Sigmoid colon (tissue), 6 donors: ENCODE measurements at regions not wholly inside any gene's neighbourhood (a gene's known extent, or its start where the extent isn't known, plus 50 kb on each side); places are given as distances from the start of the nearest gene placed in this dataset.

Source experiments
- DNase-seq: peaks from one replicate; pipeline ENCODE4 v3.0.0-alpha.2; 2019
- H3K27ac ChIP-seq, 4 donors: fragments of 200-600 bp; sonication (generic); one replicate each; pipeline ENCODE4 v1.5.1; 2016 to 2019; ENCODE audit warnings: mild to moderate bottlenecking in 1 of 4
- H3K27me3 ChIP-seq, 3 donors: fragments of 200-600 bp; sonication (generic); one replicate each; pipeline ENCODE4 v1.5.1; 2019; ENCODE audit warnings: mild to moderate bottlenecking in 1 of 3
- H3K36me3 ChIP-seq, 4 donors: fragments of 200-600 bp; sonication (generic); one replicate each; pipeline ENCODE4 v1.5.1; 2016 to 2019
- H3K4me1 ChIP-seq, 4 donors: fragments of 200-600 bp; sonication (generic); one replicate each; pipeline ENCODE4 v1.5.1; 2017 to 2019
- H3K4me3 ChIP-seq, 4 donors: fragments of 200-600 bp; sonication (generic); one replicate each; pipeline ENCODE4 v1.5.1; 2017 to 2019; ENCODE audit warnings: mild to moderate bottlenecking in 2 of 4, moderate library complexity in 1 of 4
- H3K9me3 ChIP-seq, 4 donors: fragments of 200-600 bp in 3 of 4; sonication (generic) in 3 of 4; one replicate each; pipeline versions ENCODE4 v1.5.1 to v1.6.1; 2013 to 2019
- EP300 ChIP-seq, 4 donors: sonication (generic); formaldehyde crosslinking; IDR thresholded peaks; one replicate each; pipeline ENCODE4 v1.6.1; 2017; ENCODE audit warnings: antibody characterized with exemption in 4 of 4
- POLR2A ChIP-seq, 2 donors: fragments of 450-650 bp; IDR thresholded peaks; one replicate each; pipeline ENCODE4 v1.6.1; 2016; ENCODE audit warnings: antibody characterized with exemption in 2 of 2, mild to moderate bottlenecking in 2 of 2, moderate library complexity in 2 of 2
- POLR2AphosphoS5 ChIP-seq, 4 donors: sonication (generic); formaldehyde crosslinking; IDR thresholded peaks; one replicate each; pipeline ENCODE4 v1.6.1; 2017; ENCODE audit warnings: antibody characterized with exemption in 4 of 4
- WGBS, 2 donors: extraction: QIAGEN DNeasy Blood & Tissue Kit; methylation state at CpG; one replicate each; pipeline ENCODE4 v1.1.7; 2013; 5-methylcytosine and 5-hydroxymethylcytosine counted together
- intact Hi-C: fragments of 100-400 bp; cut with DNase I; formaldehyde crosslinking; loops from one replicate; pipeline ENCODE4 v1.15.1; 2023
- TF ChIP-seq, protein P1 (sequence below), 4 experiments: fragments of 450-650 bp in 3 of 4; fragments of 200-600 bp in 1 of 4; IDR thresholded peaks; one replicate each; pipeline ENCODE4 v1.5.1; 2016 to 2019; ENCODE audit warnings: antibody characterized with exemption in 4 of 4, mild to moderate bottlenecking in 3 of 4, moderate library complexity in 2 of 4
- donor health status: healthy with polysubstance abuse.
- donor health status: healthy.

DNA sequence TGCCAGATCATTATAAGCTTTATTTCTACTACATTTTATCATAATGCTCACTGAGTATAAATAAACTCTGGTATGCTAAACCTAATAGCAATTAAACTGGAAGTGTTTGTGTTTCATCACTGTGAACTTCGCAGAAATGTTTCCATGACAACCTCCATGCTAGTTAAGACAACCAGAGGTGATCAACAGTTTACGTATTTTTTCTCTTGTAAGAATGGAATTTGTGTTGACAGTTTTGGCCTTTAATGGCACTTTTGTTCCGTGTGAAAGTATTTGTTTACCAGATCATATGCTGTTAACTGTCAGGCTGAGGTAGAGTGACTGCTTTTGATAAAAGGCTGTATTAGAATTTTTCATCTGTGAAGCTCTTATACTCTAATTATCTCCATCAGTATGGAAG is 212.1 kb upstream of the PPP1R3A start:
- Histone ChIP-seq H3K9me3 (no peaks in the 10 kb centered on the region), H3K27me3 (no peaks in the 10 kb centered on the region), H3K4me3 (no peak overlapping the region), H3K4me1 (peaks cover 0 to 30% (median 18%) of the 10 kb centered on the region in 4 donors), H3K27ac (peak overlapping the region in 1 of 4 donors; percentile 7), H3K36me3 (no peaks in the 10 kb centered on the region)
- DNase-seq: no peak
- intact Hi-C loops: no loop called here
- 55 to 63% methylated on average over 3 of the region's 3 CpGs for WGBS, 2 donors
- TF ChIP-seq POLR2AphosphoS5 (IDR thresholded peaks at IDR 0.05) (no peak), POLR2A (IDR thresholded peaks at IDR 0.05) (no peak), EP300 (IDR thresholded peaks at IDR 0.05) (no peak)
- TF ChIP-seq, protein P1, sequence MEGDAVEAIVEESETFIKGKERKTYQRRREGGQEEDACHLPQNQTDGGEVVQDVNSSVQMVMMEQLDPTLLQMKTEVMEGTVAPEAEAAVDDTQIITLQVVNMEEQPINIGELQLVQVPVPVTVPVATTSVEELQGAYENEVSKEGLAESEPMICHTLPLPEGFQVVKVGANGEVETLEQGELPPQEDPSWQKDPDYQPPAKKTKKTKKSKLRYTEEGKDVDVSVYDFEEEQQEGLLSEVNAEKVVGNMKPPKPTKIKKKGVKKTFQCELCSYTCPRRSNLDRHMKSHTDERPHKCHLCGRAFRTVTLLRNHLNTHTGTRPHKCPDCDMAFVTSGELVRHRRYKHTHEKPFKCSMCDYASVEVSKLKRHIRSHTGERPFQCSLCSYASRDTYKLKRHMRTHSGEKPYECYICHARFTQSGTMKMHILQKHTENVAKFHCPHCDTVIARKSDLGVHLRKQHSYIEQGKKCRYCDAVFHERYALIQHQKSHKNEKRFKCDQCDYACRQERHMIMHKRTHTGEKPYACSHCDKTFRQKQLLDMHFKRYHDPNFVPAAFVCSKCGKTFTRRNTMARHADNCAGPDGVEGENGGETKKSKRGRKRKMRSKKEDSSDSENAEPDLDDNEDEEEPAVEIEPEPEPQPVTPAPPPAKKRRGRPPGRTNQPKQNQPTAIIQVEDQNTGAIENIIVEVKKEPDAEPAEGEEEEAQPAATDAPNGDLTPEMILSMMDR (IDR thresholded peaks at IDR 0.05): no peak

- WGBS, 2 donors: 88 to 94% methylated on average over 1 of the region's 1 CpG
- no peaks in the 10 kb centered on the region for H3K9me3 ChIP-seq
- H3K27me3 ChIP-seq: no peaks in the 10 kb centered on the region
- no peak overlapping the region for H3K27ac ChIP-seq
- H3K4me1 ChIP-seq: peaks cover 0 to 23% (median 18%) of the 10 kb centered on the region in 4 donors
- no peak for DNase-seq
- no peaks in the 10 kb centered on the region for H3K36me3 ChIP-seq
- TF ChIP-seq, protein P1 (IDR thresholded peaks at IDR 0.05): no peak
- TF ChIP-seq POLR2AphosphoS5 (IDR thresholded peaks at IDR 0.05) (no peak), POLR2A (IDR thresholded peaks at IDR 0.05) (no peak), EP300 (IDR thresholded peaks at IDR 0.05) (no peak)
- H3K4me3 ChIP-seq: no peak overlapping the region
- intact Hi-C loops: no loop called here
Observed at GRCh38 chr7:114128880-114129279, 210.1 kb upstream of the PPP1R3A start.

- H3K36me3 ChIP-seq: no peaks in the 10 kb centered on the region
Observed at GRCh38 chr7:114126095-114126494, 207.3 kb upstream of the PPP1R3A start.

DNA sequence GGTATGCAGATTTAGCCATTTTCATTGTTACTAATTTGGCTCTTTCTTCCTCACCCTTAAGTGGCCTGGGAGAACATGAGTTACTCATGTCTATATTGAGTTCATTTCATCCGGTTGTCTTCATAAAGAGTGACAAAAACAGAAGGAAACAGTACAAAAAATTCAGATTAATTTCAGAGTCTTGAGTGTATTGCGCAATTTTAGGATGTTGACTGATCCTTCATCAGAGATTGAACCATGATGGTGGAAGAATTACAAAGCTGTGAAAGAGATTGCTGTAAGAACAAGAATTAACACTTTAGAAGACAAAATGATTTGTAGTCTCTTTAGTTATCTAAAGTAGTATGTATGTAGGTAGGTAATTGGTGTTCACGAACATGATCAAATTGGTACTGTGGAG is 194.0 kb upstream of the PPP1R3A start:
- WGBS, 2 donors: 72 to 89% methylated on average over 3 of the region's 3 CpGs
- intact Hi-C loops: no loop called here
- DNase-seq: no peak
- TF ChIP-seq, protein P1 (IDR thresholded peaks at IDR 0.05): no peak
- TF ChIP-seq POLR2AphosphoS5 (IDR thresholded peaks at IDR 0.05) (no peak), POLR2A (IDR thresholded peaks at IDR 0.05) (no peak), EP300 (IDR thresholded peaks at IDR 0.05) (no peak)
- no peaks in the 10 kb centered on the region for H3K27me3 ChIP-seq
- peak overlapping the region; percentile 22 to 65 (median 49) for H3K27ac ChIP-seq
- H3K36me3 ChIP-seq: no peaks in the 10 kb centered on the region
- peaks cover 0 to 64% (median 41%) of the 10 kb centered on the region in 4 donors for H3K4me1 ChIP-seq
- no peaks in the 10 kb centered on the region for H3K9me3 ChIP-seq
- no peak overlapping the region for H3K4me3 ChIP-seq

More at GRCh38 chr7:114126095-114126494, 207.3 kb upstream of the PPP1R3A start:
- no peak for DNase-seq
- no peak for TF ChIP-seq POLR2AphosphoS5 (IDR thresholded peaks at IDR 0.05)
- no peak for TF ChIP-seq POLR2A (IDR thresholded peaks at IDR 0.05)
- TF ChIP-seq EP300 (IDR thresholded peaks at IDR 0.05): no peak
- TF ChIP-seq, protein P1 (IDR thresholded peaks at IDR 0.05): no peak
- Histone ChIP-seq H3K27me3 (no peaks in the 10 kb centered on the region), H3K27ac (no peak overlapping the region), H3K9me3 (no peaks in the 10 kb centered on the region), H3K4me1 (peaks cover 0 to 23% (median 15%) of the 10 kb centered on the region in 4 donors), H3K4me3 (no peak overlapping the region)
- intact Hi-C loops: no loop called here

DNA sequence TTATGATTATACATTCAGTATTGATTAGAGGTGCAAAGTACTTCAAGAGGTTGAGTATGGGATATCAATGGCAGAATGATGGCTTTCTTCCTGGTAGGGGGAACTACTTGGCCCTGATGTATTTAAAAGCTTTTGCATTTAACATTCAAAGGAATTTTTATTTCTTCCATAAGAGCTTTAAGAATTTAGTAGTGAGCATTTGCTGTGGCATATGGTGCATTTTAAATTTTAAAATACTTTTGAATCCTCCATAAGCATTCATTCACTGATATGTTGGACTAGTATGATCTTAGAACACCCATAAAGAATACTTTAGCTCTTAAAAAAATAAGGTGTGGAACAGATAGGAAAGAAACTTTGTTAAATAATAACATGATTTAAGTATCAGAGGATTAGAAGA is 191.9 kb upstream of the PPP1R3A start:
- TF ChIP-seq POLR2AphosphoS5 (IDR thresholded peaks at IDR 0.05) (no peak), EP300 (IDR thresholded peaks at IDR 0.05) (no peak), POLR2A (IDR thresholded peaks at IDR 0.05) (no peak)
- TF ChIP-seq, protein P1 (IDR thresholded peaks at IDR 0.05): no peak
- Histone ChIP-seq H3K27me3 (no peaks in the 10 kb centered on the region), H3K36me3 (no peaks in the 10 kb centered on the region), H3K4me3 (no peak overlapping the region), H3K9me3 (no peaks in the 10 kb centered on the region), H3K27ac (peak overlapping the region in 1 of 4 donors; percentile 33), H3K4me1 (peaks cover 0 to 80% (median 52%) of the 10 kb centered on the region in 4 donors)
- DNase-seq: no peak
- intact Hi-C loops: no loop called here
